ENCODE measurements at regions not wholly inside any gene's neighbourhood (a gene's known extent, or its start where the extent isn't known, plus 50 kb on each side); places are given as distances from the start of the nearest gene placed in this dataset.
"Not testable (repeated sequence)": the region's sequence is repeated elsewhere in the genome, so short reads cannot be mapped to it uniquely, and the experiment has no call there.

GRCh38 chr3:144502402-144502801 lies 530.8 kb downstream of the DIPK2A start:
- Histone ChIP-seq H3K4me3 (no peak overlapping the region), H3K4me1 (no peaks in the 10 kb centered on the region), H3K27me3 (no peaks in the 10 kb centered on the region), H3K36me3 (ENCODE audit: low read depth, missing control alignments) (no peaks in the 10 kb centered on the region), H3K9me3 (no peaks in the 10 kb centered on the region), H3K27ac (no peak overlapping the region)
- no peak for TF ChIP-seq POLR2A (IDR thresholded peaks at IDR 0.05)
- TF ChIP-seq CTCF (IDR thresholded peaks at IDR 0.05) = no peak
- intact Hi-C loops (cut with DNase I; ENCODE audit: low total_unique reads) = no loop called here
- DNase-seq = no peak
- WGBS, 2 donors = 82 to 87% methylated on average over 4 of the region's 4 CpGs

GRCh38 chr3:144506375-144506774 lies 534.8 kb downstream of the DIPK2A start:
- DNase-seq; H3K27me3 ChIP-seq; H3K36me3 ChIP-seq (ENCODE audit: low read depth, missing control alignments); intact Hi-C loops (cut with DNase I; ENCODE audit: low total_unique reads); H3K4me1 ChIP-seq; H3K27ac ChIP-seq; H3K4me3 ChIP-seq; H3K9me3 ChIP-seq: not testable (repeated sequence)
- WGBS, 2 donors = 92 to 97% methylated on average over 4 of the region's 4 CpGs

- Histone ChIP-seq H3K4me3 (no peak overlapping the region), H3K27ac (no peak overlapping the region), H3K4me1 (no peaks in the 10 kb centered on the region), H3K27me3 (no peaks in the 10 kb centered on the region), H3K9me3 (no peaks in the 10 kb centered on the region), H3K36me3 (ENCODE audit: low read depth, missing control alignments) (no peaks in the 10 kb centered on the region)
- no peak for DNase-seq
- no peak for TF ChIP-seq POLR2A (IDR thresholded peaks at IDR 0.05)
- no peak for TF ChIP-seq CTCF (IDR thresholded peaks at IDR 0.05)
- 57 to 76% methylated on average over 3 of the region's 3 CpGs for WGBS, 2 donors
- intact Hi-C loops (cut with DNase I; ENCODE audit: low total_unique reads) = no loop called here
These were observed 539.7 kb downstream of the DIPK2A start for GRCh38 chr3:144511346-144511745.

GRCh38 chr3:144516026-144516425 lies 544.4 kb downstream of the DIPK2A start:
- H3K27ac ChIP-seq = no peak overlapping the region
- no peak for TF ChIP-seq POLR2A (IDR thresholded peaks at IDR 0.05)
- no peak for TF ChIP-seq CTCF (IDR thresholded peaks at IDR 0.05)
- no peak overlapping the region for H3K4me3 ChIP-seq
- no peaks in the 10 kb centered on the region for H3K27me3 ChIP-seq
- no peaks in the 10 kb centered on the region for H3K9me3 ChIP-seq
- intact Hi-C loops (cut with DNase I; ENCODE audit: low total_unique reads) = no loop called here
- no peaks in the 10 kb centered on the region for H3K36me3 ChIP-seq (ENCODE audit: low read depth, missing control alignments)
- H3K4me1 ChIP-seq = no peaks in the 10 kb centered on the region
- no peak for DNase-seq

GRCh38 chr3:144516589-144516988 lies 545.0 kb downstream of the DIPK2A start:
- H3K36me3 ChIP-seq (ENCODE audit: low read depth, missing control alignments) = no peaks in the 10 kb centered on the region
- H3K4me3 ChIP-seq = no peak overlapping the region
- TF ChIP-seq CTCF (IDR thresholded peaks at IDR 0.05) = no peak
- no peak for TF ChIP-seq POLR2A (IDR thresholded peaks at IDR 0.05)
- no peak for DNase-seq
- WGBS, 2 donors = 58 to 67% methylated on average over 1 of the region's 1 CpG
- no peaks in the 10 kb centered on the region for H3K4me1 ChIP-seq
- H3K27ac ChIP-seq = no peak overlapping the region
- H3K9me3 ChIP-seq = no peaks in the 10 kb centered on the region
- intact Hi-C loops (cut with DNase I; ENCODE audit: low total_unique reads) = no loop called here
- H3K27me3 ChIP-seq = no peaks in the 10 kb centered on the region
